HepG2 (cell line): ENCODE measurements at regions not wholly inside any gene's neighbourhood (a gene's known extent, or its start where the extent isn't known, plus 50 kb on each side); places are given as distances from the start of the nearest gene placed in this dataset.

Source experiments
- ATAC-seq: fragments of 200-7000 bp; cut with Tn5 transposase; 3 replicates; pipeline ENCODE4 v1.9.1; 2020; ENCODE audit warnings: mild to moderate bottlenecking, moderate library complexity
- BruUV-seq: library from RNA; stranded (reverse); fragments of 400-500 nt; replicated peaks from 2 replicates; lab custom pipeline; 2021; lab: Mats Ljungman, UMichigan
- CTCF ChIA-PET: fragments of 300-600 bp; formaldehyde crosslinking; extraction: SDS; loops from one replicate; lab custom pipeline; 2021; ENCODE audit warnings: low total read pairs, inconsistent platforms, low intra/inter-chr PET ratio; lab: Yijun Ruan, JAX
- POLR2A ChIA-PET: fragments of 350-600 bp; sonication (Branson Sonifier 250); formaldehyde crosslinking; loops from one replicate; lab custom pipeline; 2020; ENCODE audit warnings: antibody characterized with exemption, inconsistent platforms; lab: Yijun Ruan, JAX
- DNase-seq: peaks from one replicate; pipeline ENCODE4 v3.0.0-alpha.2; 2015; ENCODE audit warnings: low spot score
- FAIRE-seq: peaks from 3 replicates; lab custom pipeline; 2011; peaks lifted over from hg19 to GRCh38; lab: Jason Lieb, UNC
- H2AFZ ChIP-seq: one replicate; pipeline ENCODE4 v1.6.1; 2011; ENCODE audit warnings: low read length, inconsistent platforms
- H3K27ac ChIP-seq: fragments of 300-600 bp; 3 replicates; pipeline ENCODE4 v1.8.0; 2011; ENCODE audit warnings: mixed run types, mild to moderate bottlenecking, mixed read lengths, low read length, inconsistent platforms; ENCODE audit not compliant: insufficient read depth; ENCODE audit errors: extremely low read length
- H3K27me3 ChIP-seq, 2 experiments: fragments of 200-600 bp in 1 of 2; 2 replicates in 1 of 2; 3 replicates in 1 of 2; pipeline versions ENCODE4 v1.6.0 to v1.8.0; 2011; ENCODE audit warnings: low read length in 2 of 2, mild to moderate bottlenecking in 2 of 2, moderate library complexity in 2 of 2, inconsistent platforms in 1 of 2; ENCODE audit not compliant: insufficient read depth in 2 of 2, control insufficient read depth in 1 of 2
- H3K36me3 ChIP-seq, 2 experiments: fragments of 200-600 bp in 1 of 2; replicated peaks in 1 of 2; 2 replicates in 1 of 2; 3 replicates in 1 of 2; pipeline versions ENCODE4 v1.5.1 to v1.8.0; 2011; ENCODE audit warnings: low read length in 2 of 2, inconsistent platforms in 1 of 2; ENCODE audit not compliant: insufficient read depth in 2 of 2, control insufficient read depth in 1 of 2
- H3K4me1 ChIP-seq: 2 replicates; pipeline ENCODE4 v1.5.1; 2012; ENCODE audit warnings: low read length, inconsistent platforms; ENCODE audit not compliant: insufficient read depth
- H3K4me2 ChIP-seq: 2 replicates; pipeline ENCODE4 v1.6.0; 2011; ENCODE audit warnings: low read depth, low read length, inconsistent platforms
- H3K4me3 ChIP-seq, 3 experiments: fragments of 200-600 bp in 1 of 3; sonication (generic), shearing (Covaris generic) in 1 of 3; replicated peaks in 1 of 3; 2 replicates each; pipeline ENCODE4 v1.5.1; 2011 to 2016; ENCODE audit warnings: low read length in 3 of 3, inconsistent platforms in 2 of 3, low read depth in 2 of 3, mild to moderate bottlenecking in 2 of 3, control low read depth in 1 of 3, mixed read lengths in 1 of 3; ENCODE audit not compliant: insufficient read depth in 1 of 3
- H3K79me2 ChIP-seq: one replicate; pipeline ENCODE4 v1.6.1; 2011; ENCODE audit warnings: low read length, inconsistent platforms; ENCODE audit not compliant: insufficient read depth
- H3K9ac ChIP-seq: 2 replicates; pipeline ENCODE4 v1.6.0; 2011; ENCODE audit warnings: mild to moderate bottlenecking, low read depth, low read length, inconsistent platforms; ENCODE audit not compliant: insufficient read depth
- H3K9me3 ChIP-seq: 2 replicates; pipeline ENCODE4 v1.5.1; 2012; ENCODE audit warnings: mild to moderate bottlenecking, low read length
- H4K20me1 ChIP-seq: 2 replicates; pipeline ENCODE4 v1.6.0; 2011; ENCODE audit warnings: inconsistent platforms, mild to moderate bottlenecking, low read length, moderate library complexity; ENCODE audit not compliant: insufficient read depth
- ATF7 ChIP-seq, 2 experiments: fragments of 450-650 bp in 1 of 2; sonication (generic) in 1 of 2; formaldehyde crosslinking in 1 of 2; IDR thresholded peaks; 2 replicates each; pipeline versions ENCODE4 v1.4.0 to v1.6.1; 2016 to 2020; ENCODE audit warnings: antibody characterized with exemption in 1 of 2, mild to moderate bottlenecking in 1 of 2, missing genetic modification reagents in 1 of 2
- MAFK ChIP-seq, 2 experiments: IDR thresholded peaks in 1 of 2; conservative IDR thresholded peaks in 1 of 2; 2 replicates each; pipeline ENCODE4 v1.6.1; 2011; ENCODE audit warnings: improper control_type of control experiment in 2 of 2, low read length in 2 of 2
- ZFP36L1 ChIP-seq: sonication (generic); formaldehyde crosslinking; IDR thresholded peaks from 2 replicates; pipeline ENCODE4 v1.8.0; 2022; ENCODE audit warnings: mild to moderate bottlenecking, missing genetic modification reagents, moderate library complexity
- ZNF446 ChIP-seq: sonication (generic); formaldehyde crosslinking; IDR thresholded peaks from 2 replicates; pipeline ENCODE4 v1.5.0; 2020; ENCODE audit warnings: mild to moderate bottlenecking, missing genetic modification reagents
- ZNF816 ChIP-seq: sonication (generic); formaldehyde crosslinking; IDR thresholded peaks from 2 replicates; pipeline ENCODE4 v1.8.0; 2022; ENCODE audit warnings: missing genetic modification reagents, mild to moderate bottlenecking, borderline replicate concordance
- WGBS: methylation state at CpG from one replicate; pipeline ENCODE4 v1.1.6; 2017; ENCODE audit warnings: low lambda C conversion rate; 5-methylcytosine and 5-hydroxymethylcytosine counted together
- in situ Hi-C: cut with HindIII; loops from 2 replicates; pipeline ENCODE4 v1.10.0; 2017; ENCODE audit warnings: low pct_unique_long_range_greater_than_20kb; ENCODE audit not compliant: extremely low pct_ligation_motif_present
- intact Hi-C: fragments of 100-400 bp; cut with micrococcal nuclease; formaldehyde crosslinking; loops from one replicate; pipeline ENCODE4 v1.10.0; 2022; ENCODE audit not compliant: unreplicated experiment
- TF ChIP-seq, protein P1 (sequence below): sonication (generic); formaldehyde crosslinking; IDR thresholded peaks from 2 replicates; pipeline ENCODE4 v1.5.1; 2020; ENCODE audit warnings: missing genetic modification reagents, mild to moderate bottlenecking, borderline replicate concordance

DNA sequence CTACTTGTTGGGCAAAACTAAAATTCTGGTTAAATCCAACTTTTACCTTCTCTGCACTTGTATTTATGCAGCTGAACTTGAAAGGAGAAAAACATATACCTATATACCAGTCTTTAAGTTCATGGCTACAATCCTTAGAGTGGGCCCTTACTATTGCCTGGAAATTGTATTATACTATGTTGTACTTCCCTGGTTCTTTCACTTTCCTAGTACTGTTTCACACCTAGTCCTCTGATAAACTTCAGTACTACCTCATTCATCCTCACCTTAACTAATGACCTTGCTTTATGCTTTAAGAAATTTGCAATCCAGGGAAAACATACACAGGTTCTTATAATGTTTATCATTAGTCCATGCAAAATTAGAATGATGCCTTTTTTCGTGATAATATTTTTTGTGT, 103.8 kb downstream of the HAUS1 start (continued):
- TF ChIP-seq, protein P1, sequence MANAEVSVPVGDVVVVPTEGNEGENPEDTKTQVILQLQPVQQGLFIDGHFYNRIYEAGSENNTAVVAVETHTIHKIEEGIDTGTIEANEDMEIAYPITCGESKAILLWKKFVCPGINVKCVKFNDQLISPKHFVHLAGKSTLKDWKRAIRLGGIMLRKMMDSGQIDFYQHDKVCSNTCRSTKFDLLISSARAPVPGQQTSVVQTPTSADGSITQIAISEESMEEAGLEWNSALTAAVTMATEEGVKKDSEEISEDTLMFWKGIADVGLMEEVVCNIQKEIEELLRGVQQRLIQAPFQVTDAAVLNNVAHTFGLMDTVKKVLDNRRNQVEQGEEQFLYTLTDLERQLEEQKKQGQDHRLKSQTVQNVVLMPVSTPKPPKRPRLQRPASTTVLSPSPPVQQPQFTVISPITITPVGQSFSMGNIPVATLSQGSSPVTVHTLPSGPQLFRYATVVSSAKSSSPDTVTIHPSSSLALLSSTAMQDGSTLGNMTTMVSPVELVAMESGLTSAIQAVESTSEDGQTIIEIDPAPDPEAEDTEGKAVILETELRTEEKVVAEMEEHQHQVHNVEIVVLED = no peak

DNA sequence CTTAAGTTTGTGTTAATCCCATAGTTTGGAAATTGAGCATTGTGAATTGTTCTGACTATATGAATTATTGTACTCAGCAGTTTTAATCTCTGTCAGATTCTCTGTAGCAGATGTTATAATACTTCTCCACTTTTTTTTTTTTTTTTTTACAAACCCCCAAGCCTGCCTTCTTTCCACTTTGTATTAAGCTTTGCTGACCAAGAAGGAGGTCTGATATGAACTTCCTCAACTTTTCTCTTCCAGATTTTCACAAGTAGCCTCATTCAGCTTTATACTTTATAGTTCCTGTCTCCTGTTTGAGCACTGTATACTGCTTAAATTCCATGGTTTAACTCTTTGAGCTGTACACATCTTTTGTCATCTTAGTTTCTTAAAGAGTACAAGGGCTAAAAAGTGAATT, 105.0 kb downstream of the HAUS1 start:
- DNase-seq (no peak), ATAC-seq (no peak)
- POLR2A ChIA-PET = no interaction called here

DNA sequence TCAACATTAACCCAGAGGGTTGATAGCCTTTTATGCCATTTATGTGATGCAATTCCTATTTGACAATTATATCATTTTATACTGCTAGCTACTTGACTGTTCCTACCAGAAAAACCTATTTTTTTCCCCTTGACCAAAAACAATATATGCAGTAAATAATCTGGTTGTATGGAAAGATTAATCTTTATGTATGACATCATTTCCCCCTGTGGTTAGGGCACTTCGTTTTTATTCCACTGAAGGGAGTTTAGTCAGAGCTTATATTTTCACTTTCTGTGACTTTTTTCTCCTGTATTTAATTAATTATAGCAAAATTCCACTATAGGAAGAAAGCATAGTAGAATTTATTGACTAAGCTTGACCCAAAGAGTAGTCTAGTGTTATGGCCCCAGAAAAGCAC, 107.6 kb downstream of the HAUS1 start:
- DNase-seq = no peak
- H3K4me3 ChIP-seq = no peak overlapping the region
- H3K4me1 ChIP-seq = no peaks in the 10 kb centered on the region
- BruUV-seq = no TSS peak
- H3K79me2 ChIP-seq = peaks cover 37% of the 10 kb centered on the region
- no peak overlapping the region for H3K27ac ChIP-seq
- CTCF ChIA-PET = interaction anchor here (2.9 kb wide), 1 partner anchor 38 kb away, joined by 40 read pairs; a partner anchor contains a TSS
- peaks cover 3 to 11% of the 10 kb centered on the region in 2 experiments; a peak in 3 of 5 replicates for H3K36me3 ChIP-seq
- TF ChIP-seq ATF7 (IDR thresholded peaks at IDR 0.05) = peak; percentile 43; the same call in 1 of the 2 replicates
- TF ChIP-seq ATF7 (CRISPR knock-in tag; IDR thresholded peaks at IDR 0.05) = no peak
- TF ChIP-seq ZNF816 (CRISPR knock-in tag) = no peak
- H3K9ac ChIP-seq = no peak overlapping the region
- intact Hi-C loops = loop anchor here (1.0 kb wide), 1 partner anchor 39 kb away; no protein-coding TSS in a partner anchor
- no peak overlapping the region for H3K4me2 ChIP-seq
- no peaks in the 10 kb centered on the region for H4K20me1 ChIP-seq
- H2AFZ ChIP-seq = no peak overlapping the region
- no peaks in the 10 kb centered on the region for H3K9me3 ChIP-seq
- no peaks in the 10 kb centered on the region; a peak in 1 of 5 replicates for H3K27me3 ChIP-seq
- no peak for ATAC-seq
- POLR2A ChIA-PET = no interaction called here
- no peak for FAIRE-seq
- 69% methylated on average over 1 of the region's 1 CpG for WGBS
- in situ Hi-C loops = no loop called here

More for the DNA sequence above, 105.0 kb downstream of the HAUS1 start:
- TF ChIP-seq ZFP36L1 (CRISPR knock-in tag) (no peak), MAFK (conservative IDR thresholded peaks at IDR 0.05 in 1 of 2, IDR thresholded peaks at IDR 0.05 in 1 of 2; ENCODE audit: low read length in 2 of 2) (0 out of 4 replicates have a peak, but pooled peaks of 1 of the 2 experiments have one; percentile 6), ZNF446 (no peak)
- in situ Hi-C loops = no loop called here
- Histone ChIP-seq H3K9me3 (no peaks in the 10 kb centered on the region), H3K36me3 (no peaks in the 10 kb centered on the region), H3K4me1 (no peaks in the 10 kb centered on the region), H3K4me3 (no peak overlapping the region), H4K20me1 (no peaks in the 10 kb centered on the region), H3K27ac (no peak overlapping the region), H3K27me3 (no peaks in the 10 kb centered on the region; a peak in 1 of 5 replicates), H3K4me2 (no peak overlapping the region), H3K79me2 (peaks cover 40% of the 10 kb centered on the region), H3K9ac (no peak overlapping the region), H2AFZ (no peak overlapping the region)
- no TSS peak for BruUV-seq
- FAIRE-seq = no peak
- intact Hi-C loops = no loop called here
- CTCF ChIA-PET = no interaction called here
